ENCODE measurements at regions not wholly inside any gene's neighbourhood (a gene's known extent, or its start where the extent isn't known, plus 50 kb on each side); places are given as distances from the start of the nearest gene placed in this dataset.
A peak's percentile ranks its signal among the peaks of the same experiment; 100 is the strongest.

GRCh38 chr3:871651-872050 lies 221.2 kb upstream of the CNTN6 start:
- TF ChIP-seq, protein P1, sequence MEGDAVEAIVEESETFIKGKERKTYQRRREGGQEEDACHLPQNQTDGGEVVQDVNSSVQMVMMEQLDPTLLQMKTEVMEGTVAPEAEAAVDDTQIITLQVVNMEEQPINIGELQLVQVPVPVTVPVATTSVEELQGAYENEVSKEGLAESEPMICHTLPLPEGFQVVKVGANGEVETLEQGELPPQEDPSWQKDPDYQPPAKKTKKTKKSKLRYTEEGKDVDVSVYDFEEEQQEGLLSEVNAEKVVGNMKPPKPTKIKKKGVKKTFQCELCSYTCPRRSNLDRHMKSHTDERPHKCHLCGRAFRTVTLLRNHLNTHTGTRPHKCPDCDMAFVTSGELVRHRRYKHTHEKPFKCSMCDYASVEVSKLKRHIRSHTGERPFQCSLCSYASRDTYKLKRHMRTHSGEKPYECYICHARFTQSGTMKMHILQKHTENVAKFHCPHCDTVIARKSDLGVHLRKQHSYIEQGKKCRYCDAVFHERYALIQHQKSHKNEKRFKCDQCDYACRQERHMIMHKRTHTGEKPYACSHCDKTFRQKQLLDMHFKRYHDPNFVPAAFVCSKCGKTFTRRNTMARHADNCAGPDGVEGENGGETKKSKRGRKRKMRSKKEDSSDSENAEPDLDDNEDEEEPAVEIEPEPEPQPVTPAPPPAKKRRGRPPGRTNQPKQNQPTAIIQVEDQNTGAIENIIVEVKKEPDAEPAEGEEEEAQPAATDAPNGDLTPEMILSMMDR (IDR thresholded peaks at IDR 0.05; ENCODE audit: low read length, missing control alignments), result no peak

GRCh38 chr3:877001-877400 lies 215.8 kb upstream of the CNTN6 start:
- DNase-seq (ENCODE audit: low read depth), result peak; percentile 32
- TF ChIP-seq, protein P1 (IDR thresholded peaks at IDR 0.05; ENCODE audit: low read length, missing control alignments), result no peak
- H3K4me3 ChIP-seq (replicated peaks; ENCODE audit: low read depth, low read length), result no peak overlapping the region

More at GRCh38 chr3:871651-872050, 221.2 kb upstream of the CNTN6 start:
- no peak for DNase-seq (ENCODE audit: low read depth)
- no peak overlapping the region for H3K4me3 ChIP-seq (replicated peaks; ENCODE audit: low read depth, low read length)

GRCh38 chr3:878746-879145 lies 214.1 kb upstream of the CNTN6 start:
- H3K4me3 ChIP-seq (replicated peaks; ENCODE audit: low read depth, low read length), result no peak overlapping the region
- no peak for DNase-seq (ENCODE audit: low read depth)
- TF ChIP-seq, protein P1 (IDR thresholded peaks at IDR 0.05; ENCODE audit: low read length, missing control alignments), result no peak

- no peak for DNase-seq (ENCODE audit: low read depth)
- TF ChIP-seq, protein P1 (IDR thresholded peaks at IDR 0.05; ENCODE audit: low read length, missing control alignments), result no peak
- no peak overlapping the region for H3K4me3 ChIP-seq (replicated peaks; ENCODE audit: low read depth, low read length)
These were observed 212.5 kb upstream of the CNTN6 start for GRCh38 chr3:880371-880770.

DNA sequence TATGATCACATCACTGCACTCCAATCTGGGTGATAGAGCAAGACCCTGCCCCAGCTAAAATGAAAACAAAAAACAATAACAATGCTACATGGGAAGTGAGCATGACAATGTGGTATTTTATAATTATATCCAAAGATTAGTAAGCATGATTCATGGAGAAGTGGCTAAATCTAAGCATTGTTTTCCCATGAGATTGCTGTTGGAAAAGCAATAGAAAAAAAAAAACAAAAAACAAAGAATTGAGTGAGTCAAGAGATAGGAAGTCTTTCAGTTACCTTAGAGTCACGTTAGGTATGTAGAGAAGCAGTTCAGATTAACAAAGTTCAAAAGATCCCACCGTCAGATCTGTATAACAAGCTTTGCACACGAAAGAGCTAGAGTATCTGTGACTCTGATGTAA lies 210.3 kb upstream of the CNTN6 start:
- TF ChIP-seq, protein P1 (IDR thresholded peaks at IDR 0.05; ENCODE audit: low read length, missing control alignments), result no peak
- peak; percentile 30 for DNase-seq (ENCODE audit: low read depth)
- no peak overlapping the region for H3K4me3 ChIP-seq (replicated peaks; ENCODE audit: low read depth, low read length)

- no peak overlapping the region for H3K4me3 ChIP-seq (replicated peaks; ENCODE audit: low read depth, low read length)
- TF ChIP-seq, protein P1 (IDR thresholded peaks at IDR 0.05; ENCODE audit: low read length, missing control alignments), result peak; percentile 47
- peak; percentile 21 for DNase-seq (ENCODE audit: low read depth)
These were observed 190.7 kb upstream of the CNTN6 start for GRCh38 chr3:901953-902778.

- TF ChIP-seq, protein P1 (IDR thresholded peaks at IDR 0.05; ENCODE audit: low read length, missing control alignments), result no peak
- DNase-seq (ENCODE audit: low read depth), result no peak
- H3K4me3 ChIP-seq (replicated peaks; ENCODE audit: low read depth, low read length), result no peak overlapping the region
These were observed 187.6 kb upstream of the CNTN6 start for GRCh38 chr3:905217-905616.

Data from fibroblast of pulmonary artery (primary cell).